ENCODE measurements at regions not wholly inside any gene's neighbourhood (a gene's known extent, or its start where the extent isn't known, plus 50 kb on each side); places are given as distances from the start of the nearest gene placed in this dataset.

DNA sequence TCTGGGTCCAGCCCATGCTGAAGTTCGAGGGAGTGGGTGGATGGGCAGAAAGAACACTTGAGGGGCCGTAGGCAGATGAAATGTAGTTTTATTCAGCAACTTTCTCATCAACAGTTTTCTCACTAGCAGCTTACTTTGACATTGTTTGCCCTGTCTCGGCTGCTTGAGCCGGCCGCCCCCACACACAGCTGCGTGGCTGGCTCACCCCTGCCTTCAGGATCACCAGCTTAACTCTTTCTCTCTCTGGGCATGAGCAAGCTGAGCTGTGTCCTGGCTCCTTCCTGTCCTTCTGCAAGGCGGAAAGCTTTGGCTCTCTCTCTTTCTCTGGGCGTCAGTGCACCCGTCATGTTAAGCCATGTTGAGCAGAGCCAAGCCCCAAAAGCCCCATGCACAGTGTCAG lies 104.4 kb upstream of the GNG12 start:
- intact Hi-C loops (cut with DNase I; ENCODE audit: low total_unique reads), result no loop called here
- H3K9me3 ChIP-seq, result no peaks in the 10 kb centered on the region
- H3K36me3 ChIP-seq (ENCODE audit: low read depth, missing control alignments), result no peaks in the 10 kb centered on the region
- no peak for DNase-seq
- 51 to 55% methylated on average over 8 to 9 of the region's 9 CpGs for WGBS, 2 donors
- H3K4me3 ChIP-seq, result no peak overlapping the region
- no peak overlapping the region for H3K27ac ChIP-seq
- peaks cover 5% of the 10 kb centered on the region for H3K4me1 ChIP-seq
- TF ChIP-seq, protein P1, sequence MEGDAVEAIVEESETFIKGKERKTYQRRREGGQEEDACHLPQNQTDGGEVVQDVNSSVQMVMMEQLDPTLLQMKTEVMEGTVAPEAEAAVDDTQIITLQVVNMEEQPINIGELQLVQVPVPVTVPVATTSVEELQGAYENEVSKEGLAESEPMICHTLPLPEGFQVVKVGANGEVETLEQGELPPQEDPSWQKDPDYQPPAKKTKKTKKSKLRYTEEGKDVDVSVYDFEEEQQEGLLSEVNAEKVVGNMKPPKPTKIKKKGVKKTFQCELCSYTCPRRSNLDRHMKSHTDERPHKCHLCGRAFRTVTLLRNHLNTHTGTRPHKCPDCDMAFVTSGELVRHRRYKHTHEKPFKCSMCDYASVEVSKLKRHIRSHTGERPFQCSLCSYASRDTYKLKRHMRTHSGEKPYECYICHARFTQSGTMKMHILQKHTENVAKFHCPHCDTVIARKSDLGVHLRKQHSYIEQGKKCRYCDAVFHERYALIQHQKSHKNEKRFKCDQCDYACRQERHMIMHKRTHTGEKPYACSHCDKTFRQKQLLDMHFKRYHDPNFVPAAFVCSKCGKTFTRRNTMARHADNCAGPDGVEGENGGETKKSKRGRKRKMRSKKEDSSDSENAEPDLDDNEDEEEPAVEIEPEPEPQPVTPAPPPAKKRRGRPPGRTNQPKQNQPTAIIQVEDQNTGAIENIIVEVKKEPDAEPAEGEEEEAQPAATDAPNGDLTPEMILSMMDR (IDR thresholded peaks at IDR 0.05), result no peak
- no peak for TF ChIP-seq POLR2A (IDR thresholded peaks at IDR 0.05)
- no peaks in the 10 kb centered on the region for H3K27me3 ChIP-seq

DNA sequence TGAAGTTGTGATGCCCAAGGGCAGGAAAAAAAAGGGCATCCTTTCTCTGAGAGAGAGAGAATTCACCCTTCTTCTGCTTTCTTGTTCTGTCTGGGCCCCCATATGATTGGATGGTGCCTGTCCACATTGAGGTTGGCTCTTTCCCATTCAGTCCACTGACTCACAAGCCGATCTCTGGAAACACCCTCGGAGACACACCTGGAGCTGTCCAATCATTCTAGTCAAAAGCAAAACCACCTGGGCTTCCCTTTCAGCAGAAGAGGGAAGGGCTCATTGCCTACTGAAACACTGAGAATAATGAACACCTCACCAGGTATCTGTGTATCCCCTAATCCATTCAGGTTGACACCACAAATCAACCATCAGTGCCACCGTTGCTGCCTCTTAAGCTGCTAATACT lies 103.7 kb upstream of the GNG12 start:
- Histone ChIP-seq H3K4me1 (peaks cover 5% of the 10 kb centered on the region), H3K9me3 (no peaks in the 10 kb centered on the region), H3K27me3 (no peaks in the 10 kb centered on the region), H3K4me3 (no peak overlapping the region), H3K36me3 (ENCODE audit: low read depth, missing control alignments) (no peaks in the 10 kb centered on the region), H3K27ac (no peak overlapping the region)
- intact Hi-C loops (cut with DNase I; ENCODE audit: low total_unique reads), result no loop called here
- TF ChIP-seq, protein P1 (IDR thresholded peaks at IDR 0.05), result no peak
- no peak for TF ChIP-seq POLR2A (IDR thresholded peaks at IDR 0.05)
- 67 to 79% methylated on average over 3 of the region's 3 CpGs for WGBS, 2 donors
- DNase-seq, result no peak

DNA sequence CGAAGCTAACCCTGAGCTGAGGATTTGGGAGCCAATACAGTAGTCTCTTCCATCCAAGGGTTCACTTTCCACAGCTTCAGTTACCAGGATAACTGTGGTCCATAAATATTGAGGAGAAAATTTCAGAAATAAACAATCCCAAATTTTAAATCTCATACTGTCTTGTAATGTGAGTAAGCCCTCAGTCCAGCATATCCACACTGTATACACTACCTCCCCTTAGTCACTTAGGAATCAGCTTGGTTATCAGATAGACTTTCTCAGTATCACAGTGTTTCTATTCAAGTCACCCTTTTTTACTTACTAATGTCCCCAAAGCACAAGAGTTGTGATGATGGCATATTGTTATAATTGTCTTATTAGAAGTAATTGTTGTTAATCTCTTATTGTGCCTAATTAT lies 102.3 kb upstream of the GNG12 start:
- DNase-seq, result no peak
- no peak overlapping the region for H3K27ac ChIP-seq
- no peaks in the 10 kb centered on the region for H3K27me3 ChIP-seq
- WGBS, 2 donors, result 92 to 97% methylated on average over 1 of the region's 1 CpG
- H3K4me3 ChIP-seq, result no peak overlapping the region
- intact Hi-C loops (cut with DNase I; ENCODE audit: low total_unique reads), result no loop called here
- H3K4me1 ChIP-seq, result peaks cover 5% of the 10 kb centered on the region
- H3K9me3 ChIP-seq, result no peaks in the 10 kb centered on the region
- H3K36me3 ChIP-seq (ENCODE audit: low read depth, missing control alignments), result no peaks in the 10 kb centered on the region
- TF ChIP-seq, protein P1 (IDR thresholded peaks at IDR 0.05), result no peak
- TF ChIP-seq POLR2A (IDR thresholded peaks at IDR 0.05), result no peak

DNA sequence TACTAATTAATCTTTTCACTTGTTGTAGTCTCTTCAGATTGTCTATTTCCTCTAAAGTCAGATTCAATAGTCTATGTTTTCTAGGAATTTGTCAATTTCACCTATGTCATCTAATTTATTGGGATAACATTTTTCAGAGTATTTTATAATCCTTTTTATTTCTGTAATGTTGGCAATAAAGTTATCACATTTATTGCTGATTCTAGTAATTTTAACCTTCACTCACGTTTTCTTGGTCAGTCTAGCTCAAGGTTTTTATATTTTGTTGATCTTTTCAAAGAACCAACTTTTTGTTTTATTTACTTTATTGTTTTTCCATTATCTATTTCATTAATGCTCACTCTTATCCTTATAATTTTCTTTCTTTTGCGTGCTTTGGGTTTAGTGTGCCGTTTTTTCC lies 97.9 kb upstream of the GNG12 start:
- H3K4me1 ChIP-seq, result no peaks in the 10 kb centered on the region
- TF ChIP-seq POLR2A (IDR thresholded peaks at IDR 0.05), result no peak
- TF ChIP-seq, protein P1 (IDR thresholded peaks at IDR 0.05), result no peak
- H3K9me3 ChIP-seq, result no peaks in the 10 kb centered on the region
- WGBS, 2 donors, result 83 to 90% methylated on average over 3 of the region's 3 CpGs
- H3K4me3 ChIP-seq, result no peak overlapping the region
- H3K36me3 ChIP-seq (ENCODE audit: low read depth, missing control alignments), result no peaks in the 10 kb centered on the region
- H3K27me3 ChIP-seq, result no peaks in the 10 kb centered on the region
- no peak for DNase-seq
- no peak overlapping the region for H3K27ac ChIP-seq
- intact Hi-C loops (cut with DNase I; ENCODE audit: low total_unique reads), result no loop called here

DNA sequence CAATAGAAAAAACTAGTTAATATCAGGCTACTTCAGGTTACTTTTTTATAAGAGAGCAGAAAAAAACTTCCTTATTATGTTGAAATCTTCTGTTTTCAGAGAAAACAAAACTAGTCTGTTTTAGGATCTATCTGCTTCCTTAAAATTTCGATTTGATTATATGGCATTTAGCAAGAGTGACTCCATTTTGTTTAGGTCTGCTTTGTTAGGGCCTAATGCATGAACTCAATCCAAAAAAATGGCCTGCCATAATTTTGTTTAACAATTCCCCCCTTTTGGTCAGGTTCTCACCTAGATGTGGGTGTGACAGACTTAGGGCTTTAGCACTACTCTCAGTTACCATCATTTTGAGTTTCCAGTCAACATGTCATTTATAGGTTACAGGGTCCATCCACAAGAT lies 89.8 kb upstream of the GNG12 start:
- H3K27me3 ChIP-seq, result no peaks in the 10 kb centered on the region
- no peak for DNase-seq
- H3K36me3 ChIP-seq (ENCODE audit: low read depth, missing control alignments), result no peaks in the 10 kb centered on the region
- no peak overlapping the region for H3K4me3 ChIP-seq
- WGBS, 2 donors, result 67 to 74% methylated on average over 1 of the region's 1 CpG
- no peak for TF ChIP-seq POLR2A (IDR thresholded peaks at IDR 0.05)
- TF ChIP-seq, protein P1 (IDR thresholded peaks at IDR 0.05), result no peak
- H3K9me3 ChIP-seq, result no peaks in the 10 kb centered on the region
- no peaks in the 10 kb centered on the region for H3K4me1 ChIP-seq
- intact Hi-C loops (cut with DNase I; ENCODE audit: low total_unique reads), result no loop called here
- no peak overlapping the region for H3K27ac ChIP-seq
